OCI-LY1 (cell line): ENCODE measurements at regions not wholly inside any gene's neighbourhood (a gene's known extent, or its start where the extent isn't known, plus 50 kb on each side); places are given as distances from the start of the nearest gene placed in this dataset.

Experiments
- H2AFZ ChIP-seq: fragments of 200-600 bp; sonication (generic), shearing (Covaris generic); 2 replicates; pipeline ENCODE4 v1.6.0; 2014; ENCODE audit warnings: antibody characterized with exemption, mild to moderate bottlenecking, low read length
- H3F3A ChIP-seq: fragments of 200-600 bp; sonication (generic), shearing (Covaris generic); 2 replicates; pipeline ENCODE4 v1.6.0; 2014; ENCODE audit warnings: mild to moderate bottlenecking, antibody characterized with exemption, low read length, moderate library complexity; ENCODE audit not compliant: insufficient read depth
- H3K27ac ChIP-seq: fragments of 200-600 bp; sonication (generic); 2 replicates; pipeline ENCODE4 v1.5.1; 2014; ENCODE audit warnings: low read length, mixed run types, mild to moderate bottlenecking, low read depth; ENCODE audit not compliant: poor library complexity, severe bottlenecking
- H3K27me3 ChIP-seq: fragments of 200-600 bp; sonication (generic); 2 replicates; pipeline ENCODE4 v1.6.0; 2014; ENCODE audit warnings: antibody characterized with exemption, mild to moderate bottlenecking, low read length, moderate library complexity; ENCODE audit not compliant: insufficient read depth
- H3K36me3 ChIP-seq: fragments of 200-600 bp; sonication (generic); 2 replicates; pipeline ENCODE4 v1.6.1; 2014; ENCODE audit warnings: mild to moderate bottlenecking, antibody characterized with exemption, low read length, moderate library complexity, mixed read lengths; ENCODE audit not compliant: insufficient read depth
- H3K4me1 ChIP-seq: fragments of 200-600 bp; sonication (generic); 2 replicates; pipeline ENCODE4 v1.5.1; 2014; ENCODE audit warnings: mild to moderate bottlenecking, low read length, moderate library complexity; ENCODE audit not compliant: insufficient read depth, severe bottlenecking
- H3K4me2 ChIP-seq: fragments of 200-600 bp; sonication (generic), shearing (Covaris generic); 2 replicates; pipeline ENCODE4 v1.6.1; 2014; ENCODE audit warnings: low read length
- H3K4me3 ChIP-seq: fragments of 200-600 bp; sonication (generic); 2 replicates; pipeline ENCODE4 v1.5.1; 2014; ENCODE audit warnings: low read length, low read depth, mild to moderate bottlenecking, mixed read lengths; ENCODE audit not compliant: poor library complexity, severe bottlenecking
- H3K79me2 ChIP-seq: fragments of 200-600 bp; shearing (Covaris generic); 2 replicates; pipeline ENCODE4 v1.6.1; 2016; ENCODE audit warnings: mixed run types, low read length, mixed read lengths; ENCODE audit not compliant: insufficient read depth
- H3K9ac ChIP-seq: fragments of 200-600 bp; sonication (generic), shearing (Covaris generic); 2 replicates; pipeline ENCODE4 v1.6.1; 2014; ENCODE audit warnings: mild to moderate bottlenecking, low read length, mixed read lengths
- H3K9me2 ChIP-seq: fragments of 200-600 bp; sonication (generic), shearing (Covaris generic); 2 replicates; pipeline ENCODE4 v1.6.1; 2014; ENCODE audit warnings: low read depth, mild to moderate bottlenecking, low read length, mixed read lengths
- H3K9me3 ChIP-seq: fragments of 200-600 bp; shearing (Covaris generic); 2 replicates; pipeline ENCODE4 v1.6.1; 2014; ENCODE audit warnings: low read length, mixed read lengths
- H4K20me1 ChIP-seq: fragments of 200-600 bp; sonication (generic), shearing (Covaris generic); 2 replicates; pipeline ENCODE4 v1.6.0; 2016; ENCODE audit warnings: mild to moderate bottlenecking, low read length; ENCODE audit not compliant: insufficient read depth
- CTCF ChIP-seq: fragments of 200-600 bp; sonication (generic), shearing (Covaris generic); IDR thresholded peaks from 2 replicates; pipeline ENCODE4 v1.5.1; 2017; ENCODE audit warnings: mild to moderate bottlenecking, antibody characterized with exemption, low read length, moderate library complexity, mixed read lengths
- EZH2 ChIP-seq: fragments of 200-600 bp; sonication (generic), shearing (Covaris generic); IDR thresholded peaks from 2 replicates; pipeline ENCODE4 v1.8.0; 2017; ENCODE audit warnings: borderline replicate concordance, mixed run types, mild to moderate bottlenecking, antibody characterized with exemption, low read length, moderate library complexity, mixed read lengths

- peaks cover 6% of the 10 kb centered on the region for H3K4me1 ChIP-seq
- no peaks in the 10 kb centered on the region for H3K27me3 ChIP-seq
- no peaks in the 10 kb centered on the region for H3K79me2 ChIP-seq
- no peak overlapping the region for H2AFZ ChIP-seq
- H4K20me1 ChIP-seq: no peaks in the 10 kb centered on the region
- no peak overlapping the region for H3K27ac ChIP-seq
- no peaks in the 10 kb centered on the region for H3K36me3 ChIP-seq
- H3K9me3 ChIP-seq: no peaks in the 10 kb centered on the region
- no peaks in the 10 kb centered on the region for H3K9me2 ChIP-seq
- TF ChIP-seq EZH2 (no peak), CTCF (no peak)
- H3K4me2 ChIP-seq: no peak overlapping the region
- no peak overlapping the region for H3K4me3 ChIP-seq
- no peaks in the 10 kb centered on the region for H3F3A ChIP-seq
- H3K9ac ChIP-seq: no peak overlapping the region
Measured at GRCh38 chr5:60285910-60286309, 392.4 kb upstream of the PDE4D start.

GRCh38 chr5:60280943-60281342, 387.4 kb upstream of the PDE4D start:
- Histone ChIP-seq H3K27ac (no peak overlapping the region), H4K20me1 (no peaks in the 10 kb centered on the region), H3K4me3 (no peak overlapping the region), H3K9ac (no peak overlapping the region), H3K9me2 (no peaks in the 10 kb centered on the region), H3K4me1 (no peaks in the 10 kb centered on the region), H3F3A (no peaks in the 10 kb centered on the region), H3K27me3 (no peaks in the 10 kb centered on the region), H3K79me2 (no peaks in the 10 kb centered on the region), H3K36me3 (no peaks in the 10 kb centered on the region), H3K9me3 (no peaks in the 10 kb centered on the region), H2AFZ (no peak overlapping the region), H3K4me2 (no peak overlapping the region)
- TF ChIP-seq EZH2 (no peak), CTCF (no peak)

- no peaks in the 10 kb centered on the region for H3F3A ChIP-seq
- H3K9me2 ChIP-seq: no peaks in the 10 kb centered on the region
- no peaks in the 10 kb centered on the region for H4K20me1 ChIP-seq
- H2AFZ ChIP-seq: no peak overlapping the region
- no peak overlapping the region for H3K9ac ChIP-seq
- H3K4me1 ChIP-seq: no peaks in the 10 kb centered on the region
- no peaks in the 10 kb centered on the region for H3K27me3 ChIP-seq
- no peaks in the 10 kb centered on the region for H3K9me3 ChIP-seq
- no peaks in the 10 kb centered on the region for H3K36me3 ChIP-seq
- no peak overlapping the region for H3K4me2 ChIP-seq
- no peaks in the 10 kb centered on the region for H3K79me2 ChIP-seq
- TF ChIP-seq CTCF (no peak), EZH2 (no peak)
- H3K4me3 ChIP-seq: no peak overlapping the region
- H3K27ac ChIP-seq: no peak overlapping the region
Measured at GRCh38 chr5:60277941-60278340, 384.4 kb upstream of the PDE4D start.
